ENCODE measurements at regions not wholly inside any gene's neighbourhood (a gene's known extent, or its start where the extent isn't known, plus 50 kb on each side); places are given as distances from the start of the nearest gene placed in this dataset.

- DNase-seq (ENCODE audit: low read depth, low spot score): no peak
- Histone ChIP-seq H3K27ac (ENCODE audit: insufficient read depth, low read depth, low read length) (no peak overlapping the region), H4K20me1 (replicated peaks; ENCODE audit: control insufficient read depth, extremely low read depth, insufficient read depth, low read length) (no peaks in the 10 kb centered on the region), H3K27me3 (ENCODE audit: control insufficient read depth in 2 of 2, insufficient read depth in 2 of 2, low read length in 2 of 2) (peaks cover 11 to 13% of the 10 kb centered on the region in 2 experiments), H3K36me3 (ENCODE audit: control insufficient read depth in 2 of 2, extremely low read depth in 1 of 2, insufficient read depth in 2 of 2, low read length in 2 of 2) (no peaks in the 10 kb centered on the region), H3K4me2 (ENCODE audit: insufficient read depth, low read length) (no peak overlapping the region), H3K4me3 (replicated peaks in 1 of 3; ENCODE audit: insufficient read depth in 1 of 3, low read depth in 1 of 3, low read length in 3 of 3) (no peak overlapping the region), H3K9ac (replicated peaks; ENCODE audit: extremely low read depth, insufficient read depth, low read length) (no peak overlapping the region), H2AFZ (ENCODE audit: low read depth, low read length) (no peak overlapping the region), H3K9me3 (replicated peaks; ENCODE audit: control insufficient read depth, insufficient read depth, low read length) (no peaks in the 10 kb centered on the region), H3K79me2 (ENCODE audit: control insufficient read depth, insufficient read depth, low read length) (no peaks in the 10 kb centered on the region), H3K9me1 (replicated peaks; ENCODE audit: control insufficient read depth, extremely low read depth, insufficient read depth, low read length) (no peaks in the 10 kb centered on the region), H3K4me1 (ENCODE audit: control insufficient read depth, extremely low read depth, insufficient read depth, low read length) (no peaks in the 10 kb centered on the region)
- ChIA-PET POLR2A (no interaction called here), CTCF (interaction anchor here (1.6 to 2.2 kb wide), 3 partner anchors 9 to 50 kb away, joined by 4 to 6 read pairs (median 5); no protein-coding TSS in a partner anchor)
- no peak for FAIRE-seq
- no peak for TF ChIP-seq MYC (IDR thresholded peaks at IDR 0.05; ENCODE audit: low read depth, low read length)
- no peak for TF ChIP-seq POLR2AphosphoS5 (IDR thresholded peaks at IDR 0.05; ENCODE audit: insufficient read depth, low read depth, low read length)
- TF ChIP-seq FOS (IDR thresholded peaks at IDR 0.05; ENCODE audit: borderline replicate concordance, insufficient read depth, low read length): no peak
- BruUV-seq (replicated peaks): no TSS peak
- intact Hi-C loops (cut with micrococcal nuclease) (no loop called here), dilution Hi-C loops (cut with MboI; ENCODE audit: extremely low pct_ligation_motif_present, low sequenced_read_pairs) (no loop called here)
These were observed 50.9 kb upstream of the WNT11 start for GRCh38 chr11:76257074-76257719.

DNA sequence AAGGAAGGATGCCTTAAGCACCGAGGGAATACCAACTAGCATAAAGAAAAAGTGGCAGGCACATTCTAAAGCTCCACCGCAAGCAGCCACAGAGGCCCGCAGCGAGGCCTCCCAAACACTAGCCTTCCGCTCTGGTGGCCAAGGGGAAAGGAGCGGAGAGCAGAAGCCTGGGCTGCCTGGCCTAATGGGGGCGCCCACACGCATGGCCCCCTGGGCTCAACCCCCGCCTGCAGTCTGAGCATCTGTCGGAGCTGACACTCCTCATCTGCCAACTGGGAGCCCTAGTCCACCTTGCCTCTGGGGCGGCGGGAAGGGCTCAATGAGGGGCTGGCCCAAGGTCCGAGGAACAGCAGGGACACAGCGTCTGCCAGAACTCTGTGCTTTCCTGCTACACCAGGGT is 50.1 kb upstream of the WNT11 start:
- POLR2A ChIA-PET: no interaction called here
- H3K27me3 ChIP-seq (ENCODE audit: control insufficient read depth in 2 of 2, insufficient read depth in 2 of 2, low read length in 2 of 2): peaks cover 13 to 14% of the 10 kb centered on the region in 2 experiments
- no peak for FAIRE-seq

More for the DNA sequence above, 50.1 kb upstream of the WNT11 start:
- CTCF ChIA-PET: interaction anchor here (2.2 kb wide), 1 partner anchor 8 kb away, joined by 6 read pairs; no protein-coding TSS in a partner anchor
- TF ChIP-seq MYC (IDR thresholded peaks at IDR 0.05; ENCODE audit: low read depth, low read length): no peak
- TF ChIP-seq JUN (IDR thresholded peaks at IDR 0.05; ENCODE audit: borderline replicate concordance, insufficient read depth, insufficient read length, low read depth): no peak
- TF ChIP-seq, protein P1, sequence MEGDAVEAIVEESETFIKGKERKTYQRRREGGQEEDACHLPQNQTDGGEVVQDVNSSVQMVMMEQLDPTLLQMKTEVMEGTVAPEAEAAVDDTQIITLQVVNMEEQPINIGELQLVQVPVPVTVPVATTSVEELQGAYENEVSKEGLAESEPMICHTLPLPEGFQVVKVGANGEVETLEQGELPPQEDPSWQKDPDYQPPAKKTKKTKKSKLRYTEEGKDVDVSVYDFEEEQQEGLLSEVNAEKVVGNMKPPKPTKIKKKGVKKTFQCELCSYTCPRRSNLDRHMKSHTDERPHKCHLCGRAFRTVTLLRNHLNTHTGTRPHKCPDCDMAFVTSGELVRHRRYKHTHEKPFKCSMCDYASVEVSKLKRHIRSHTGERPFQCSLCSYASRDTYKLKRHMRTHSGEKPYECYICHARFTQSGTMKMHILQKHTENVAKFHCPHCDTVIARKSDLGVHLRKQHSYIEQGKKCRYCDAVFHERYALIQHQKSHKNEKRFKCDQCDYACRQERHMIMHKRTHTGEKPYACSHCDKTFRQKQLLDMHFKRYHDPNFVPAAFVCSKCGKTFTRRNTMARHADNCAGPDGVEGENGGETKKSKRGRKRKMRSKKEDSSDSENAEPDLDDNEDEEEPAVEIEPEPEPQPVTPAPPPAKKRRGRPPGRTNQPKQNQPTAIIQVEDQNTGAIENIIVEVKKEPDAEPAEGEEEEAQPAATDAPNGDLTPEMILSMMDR (IDR thresholded peaks at IDR 0.05; ENCODE audit: extremely low read depth in 1 of 2, insufficient read depth in 1 of 2, low read depth in 1 of 2, low read length in 2 of 2): no peak
- TF ChIP-seq POLR2AphosphoS5 (IDR thresholded peaks at IDR 0.05; ENCODE audit: insufficient read depth, low read depth, low read length): no peak
- TF ChIP-seq, protein P2, sequence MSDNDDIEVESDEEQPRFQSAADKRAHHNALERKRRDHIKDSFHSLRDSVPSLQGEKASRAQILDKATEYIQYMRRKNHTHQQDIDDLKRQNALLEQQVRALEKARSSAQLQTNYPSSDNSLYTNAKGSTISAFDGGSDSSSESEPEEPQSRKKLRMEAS (IDR thresholded peaks at IDR 0.05; ENCODE audit: insufficient read depth, insufficient read length): no peak
- TF ChIP-seq EZH2 (IDR thresholded peaks at IDR 0.05; ENCODE audit: borderline replicate concordance, low read depth, low read length, severe bottlenecking): no peak
- no peak for TF ChIP-seq POLR2A (IDR thresholded peaks at IDR 0.05; ENCODE audit: low read depth, low read length)
- no peak for TF ChIP-seq FOS (IDR thresholded peaks at IDR 0.05; ENCODE audit: borderline replicate concordance, insufficient read depth, low read length)
- TF ChIP-seq GATA2 (IDR thresholded peaks at IDR 0.05; ENCODE audit: insufficient read depth, insufficient read length, low read depth, low read length): no peak
- Histone ChIP-seq H3K9ac (replicated peaks; ENCODE audit: extremely low read depth, insufficient read depth, low read length) (no peak overlapping the region), H4K20me1 (replicated peaks; ENCODE audit: control insufficient read depth, extremely low read depth, insufficient read depth, low read length) (no peaks in the 10 kb centered on the region), H3K4me2 (ENCODE audit: insufficient read depth, low read length) (no peak overlapping the region), H3K9me3 (replicated peaks; ENCODE audit: control insufficient read depth, insufficient read depth, low read length) (no peaks in the 10 kb centered on the region), H3K36me3 (ENCODE audit: control insufficient read depth in 2 of 2, extremely low read depth in 1 of 2, insufficient read depth in 2 of 2, low read length in 2 of 2) (no peaks in the 10 kb centered on the region), H3K9me1 (replicated peaks; ENCODE audit: control insufficient read depth, extremely low read depth, insufficient read depth, low read length) (no peaks in the 10 kb centered on the region), H3K79me2 (ENCODE audit: control insufficient read depth, insufficient read depth, low read length) (no peaks in the 10 kb centered on the region), H3K4me1 (ENCODE audit: control insufficient read depth, extremely low read depth, insufficient read depth, low read length) (no peaks in the 10 kb centered on the region), H3K4me3 (replicated peaks in 1 of 3; ENCODE audit: insufficient read depth in 1 of 3, low read depth in 1 of 3, low read length in 3 of 3) (no peak overlapping the region), H2AFZ (ENCODE audit: low read depth, low read length) (no peak overlapping the region), H3K27ac (ENCODE audit: insufficient read depth, low read depth, low read length) (no peak overlapping the region)
- DNase-seq (ENCODE audit: low read depth, low spot score): no peak
- dilution Hi-C loops (cut with MboI; ENCODE audit: extremely low pct_ligation_motif_present, low sequenced_read_pairs) (no loop called here), intact Hi-C loops (cut with micrococcal nuclease) (no loop called here)
- no TSS peak for BruUV-seq (replicated peaks)
